Chondrocyte (in vitro differentiated cells): ENCODE measurements at regions not wholly inside any gene's neighbourhood (a gene's known extent, or its start where the extent isn't known, plus 50 kb on each side); places are given as distances from the start of the nearest gene placed in this dataset.
A peak's percentile ranks its signal among the peaks of the same experiment; 100 is the strongest.

Experiments used
- DNase-seq: peaks from one replicate; pipeline ENCODE4 v3.0.0; 2021; ENCODE audit warnings: mixed read lengths, low spot score
- H3K27ac Mint-ChIP-seq: one replicate; pipeline ENCODE4 v1.8.0; 2021; ENCODE audit warnings: mild to moderate bottlenecking, moderate library complexity, mixed read lengths; ENCODE audit not compliant: unreplicated experiment
- H3K27me3 Mint-ChIP-seq: 2 replicates; pipeline ENCODE4 v1.8.0; 2021; ENCODE audit warnings: low read depth, mixed read lengths
- H3K36me3 Mint-ChIP-seq: 2 replicates; pipeline ENCODE4 v1.8.0; 2021; ENCODE audit warnings: low read depth, mixed read lengths
- H3K4me1 Mint-ChIP-seq: 2 replicates; pipeline ENCODE4 v1.8.0; 2021; ENCODE audit warnings: low read depth, mild to moderate bottlenecking, mixed read lengths
- H3K4me3 Mint-ChIP-seq: one replicate; pipeline ENCODE4 v1.8.0; 2021; ENCODE audit warnings: mild to moderate bottlenecking, moderate library complexity, mixed read lengths; ENCODE audit not compliant: unreplicated experiment
- H3K9me3 Mint-ChIP-seq: 2 replicates; pipeline ENCODE4 v1.8.0; 2021; ENCODE audit warnings: low read depth, mixed read lengths
- TF ChIP-seq, protein P1 (sequence below): fragments of 200-600 bp; sonication (generic); IDR thresholded peaks from 2 replicates; pipeline ENCODE4 v1.5.0; 2021; ENCODE audit warnings: antibody characterized with exemption, mild to moderate bottlenecking, moderate library complexity

DNA sequence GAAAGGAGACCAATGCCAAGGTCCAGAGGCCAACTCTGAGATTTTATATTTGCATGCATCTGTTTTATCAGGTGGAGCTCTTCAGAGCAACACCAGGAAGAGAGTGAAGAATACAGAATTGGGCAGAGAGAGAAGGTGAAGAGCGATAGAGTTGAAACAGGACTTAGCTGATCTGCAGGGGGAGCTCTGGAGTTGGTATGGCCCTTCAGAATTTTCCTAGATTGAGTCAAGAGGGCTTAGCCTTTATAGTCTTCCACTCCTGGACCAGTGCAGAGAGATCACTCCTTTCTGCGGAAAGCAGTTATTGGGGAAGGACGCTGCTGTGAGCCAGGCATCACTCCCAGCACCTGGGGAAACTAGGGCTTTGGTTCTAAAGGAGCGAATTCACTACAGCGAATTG is 105.0 kb upstream of the DGKB start:
- no peaks in the 10 kb centered on the region for H3K36me3 Mint-ChIP-seq
- no peak for DNase-seq
- TF ChIP-seq, protein P1, sequence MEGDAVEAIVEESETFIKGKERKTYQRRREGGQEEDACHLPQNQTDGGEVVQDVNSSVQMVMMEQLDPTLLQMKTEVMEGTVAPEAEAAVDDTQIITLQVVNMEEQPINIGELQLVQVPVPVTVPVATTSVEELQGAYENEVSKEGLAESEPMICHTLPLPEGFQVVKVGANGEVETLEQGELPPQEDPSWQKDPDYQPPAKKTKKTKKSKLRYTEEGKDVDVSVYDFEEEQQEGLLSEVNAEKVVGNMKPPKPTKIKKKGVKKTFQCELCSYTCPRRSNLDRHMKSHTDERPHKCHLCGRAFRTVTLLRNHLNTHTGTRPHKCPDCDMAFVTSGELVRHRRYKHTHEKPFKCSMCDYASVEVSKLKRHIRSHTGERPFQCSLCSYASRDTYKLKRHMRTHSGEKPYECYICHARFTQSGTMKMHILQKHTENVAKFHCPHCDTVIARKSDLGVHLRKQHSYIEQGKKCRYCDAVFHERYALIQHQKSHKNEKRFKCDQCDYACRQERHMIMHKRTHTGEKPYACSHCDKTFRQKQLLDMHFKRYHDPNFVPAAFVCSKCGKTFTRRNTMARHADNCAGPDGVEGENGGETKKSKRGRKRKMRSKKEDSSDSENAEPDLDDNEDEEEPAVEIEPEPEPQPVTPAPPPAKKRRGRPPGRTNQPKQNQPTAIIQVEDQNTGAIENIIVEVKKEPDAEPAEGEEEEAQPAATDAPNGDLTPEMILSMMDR = peak; percentile 59

DNA sequence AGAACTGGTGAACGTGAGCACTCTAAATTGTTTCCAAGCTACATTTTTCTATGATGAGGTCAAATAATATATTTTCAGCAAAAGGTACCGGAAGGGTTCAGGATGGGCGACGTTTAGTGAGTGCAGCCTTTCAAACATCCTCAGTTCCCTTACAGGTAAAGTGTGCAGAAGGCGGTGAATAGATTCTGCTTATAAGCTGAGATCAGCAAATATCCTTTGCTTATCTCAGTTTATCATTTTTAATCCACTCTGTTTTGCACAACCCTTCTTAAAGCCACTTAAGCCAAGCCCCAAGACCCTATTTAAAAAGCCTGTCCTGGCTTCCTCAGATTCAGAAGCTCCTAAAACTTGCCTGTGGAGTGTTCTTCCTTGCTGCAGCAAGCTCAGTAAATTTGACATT is 103.1 kb upstream of the DGKB start:
- TF ChIP-seq, protein P1 = no peak
- no peaks in the 10 kb centered on the region for H3K36me3 Mint-ChIP-seq
- H3K27me3 Mint-ChIP-seq = no peaks in the 10 kb centered on the region
- no peak overlapping the region for H3K27ac Mint-ChIP-seq
- DNase-seq = no peak
- H3K4me1 Mint-ChIP-seq = no peaks in the 10 kb centered on the region
- H3K4me3 Mint-ChIP-seq = no peak overlapping the region
- peaks cover 4% of the 10 kb centered on the region for H3K9me3 Mint-ChIP-seq

More for the DNA sequence above, 105.0 kb upstream of the DGKB start:
- no peaks in the 10 kb centered on the region for H3K27me3 Mint-ChIP-seq
- H3K4me3 Mint-ChIP-seq = no peak overlapping the region
- peaks cover 4% of the 10 kb centered on the region for H3K9me3 Mint-ChIP-seq
- no peak overlapping the region for H3K27ac Mint-ChIP-seq
- H3K4me1 Mint-ChIP-seq = no peaks in the 10 kb centered on the region

DNA sequence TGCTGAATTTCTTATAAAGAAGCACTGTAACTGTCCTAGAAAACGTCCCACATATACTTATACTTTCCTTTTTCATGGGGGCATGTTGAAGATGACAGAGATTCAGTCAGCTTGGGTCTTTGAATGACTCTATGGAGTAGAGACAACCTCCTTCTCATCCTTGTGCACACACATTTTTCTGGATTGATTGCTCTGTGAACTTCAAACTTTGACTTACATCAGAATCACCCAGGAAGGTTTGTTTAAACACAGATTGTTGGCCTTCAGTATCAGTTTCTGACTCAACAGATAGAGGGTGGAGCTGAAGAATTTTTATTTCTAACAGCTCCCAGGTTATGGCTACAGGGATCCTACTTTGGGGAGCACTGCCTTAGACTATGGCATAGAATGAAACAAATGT is 97.6 kb upstream of the DGKB start:
- TF ChIP-seq, protein P1 = no peak
- DNase-seq = no peak
- Mint-ChIP-seq H3K4me1 (no peaks in the 10 kb centered on the region), H3K27me3 (no peaks in the 10 kb centered on the region), H3K4me3 (no peak overlapping the region), H3K27ac (no peak overlapping the region), H3K9me3 (peaks cover 7% of the 10 kb centered on the region), H3K36me3 (no peaks in the 10 kb centered on the region)

DNA sequence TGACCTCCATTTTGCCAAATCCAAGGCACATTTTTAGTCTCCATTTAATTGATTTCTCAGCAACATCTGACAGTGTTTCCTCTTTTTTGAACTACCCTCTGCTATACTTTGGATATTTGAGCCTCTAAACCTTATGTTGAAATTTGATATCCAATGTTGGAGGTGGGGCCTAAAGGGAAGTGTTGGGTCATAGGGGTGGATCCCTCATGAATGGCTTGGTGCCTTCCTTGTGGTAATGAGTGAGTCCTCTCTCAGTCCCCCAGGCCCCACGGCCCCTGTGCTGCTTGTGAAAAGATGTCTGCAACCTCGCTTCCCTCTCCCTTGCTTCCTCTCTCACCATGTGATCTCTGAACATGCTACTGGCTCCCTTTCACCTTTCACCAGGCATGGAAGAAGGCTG is 96.8 kb upstream of the DGKB start:
- TF ChIP-seq, protein P1 = no peak
- Mint-ChIP-seq H3K9me3 (peaks cover 7% of the 10 kb centered on the region), H3K4me3 (no peak overlapping the region), H3K36me3 (no peaks in the 10 kb centered on the region), H3K4me1 (no peaks in the 10 kb centered on the region), H3K27ac (no peak overlapping the region), H3K27me3 (no peaks in the 10 kb centered on the region)
- DNase-seq = no peak

DNA sequence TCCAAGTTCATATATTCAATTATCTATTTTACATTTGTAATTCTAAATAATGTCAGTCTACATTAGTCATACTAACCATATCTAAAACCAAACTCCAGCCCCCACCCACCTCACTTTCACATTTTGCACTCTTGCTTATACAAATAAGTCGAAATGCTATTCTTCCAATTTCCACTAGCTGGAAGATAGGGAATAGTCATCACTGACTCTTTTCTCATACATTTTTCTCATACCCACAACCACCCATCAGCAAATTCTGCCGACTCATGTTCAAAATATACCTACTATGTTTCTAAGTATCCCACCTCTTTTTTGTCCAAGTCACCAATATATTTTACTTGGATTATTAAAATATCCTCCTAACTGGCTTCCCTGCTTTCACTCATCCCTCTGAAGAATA is 93.2 kb upstream of the DGKB start:
- peaks cover 13% of the 10 kb centered on the region for H3K9me3 Mint-ChIP-seq
- H3K27me3 Mint-ChIP-seq = no peaks in the 10 kb centered on the region
- TF ChIP-seq, protein P1 = no peak
- no peaks in the 10 kb centered on the region for H3K36me3 Mint-ChIP-seq
- no peak for DNase-seq
- no peaks in the 10 kb centered on the region for H3K4me1 Mint-ChIP-seq
- H3K4me3 Mint-ChIP-seq = no peak overlapping the region
- no peak overlapping the region for H3K27ac Mint-ChIP-seq
